HuH-7.5 (cell line): ENCODE measurements at regions not wholly inside any gene's neighbourhood (a gene's known extent, or its start where the extent isn't known, plus 50 kb on each side); places are given as distances from the start of the nearest gene placed in this dataset.
"Not testable (repeated sequence)": the region's sequence is repeated elsewhere in the genome, so short reads cannot be mapped to it uniquely, and the experiment has no call there.

Experiments used
- DNase-seq: peaks from one replicate; pipeline ENCODE4 v3.0.0; 2011; ENCODE audit warnings: low spot score

DNA sequence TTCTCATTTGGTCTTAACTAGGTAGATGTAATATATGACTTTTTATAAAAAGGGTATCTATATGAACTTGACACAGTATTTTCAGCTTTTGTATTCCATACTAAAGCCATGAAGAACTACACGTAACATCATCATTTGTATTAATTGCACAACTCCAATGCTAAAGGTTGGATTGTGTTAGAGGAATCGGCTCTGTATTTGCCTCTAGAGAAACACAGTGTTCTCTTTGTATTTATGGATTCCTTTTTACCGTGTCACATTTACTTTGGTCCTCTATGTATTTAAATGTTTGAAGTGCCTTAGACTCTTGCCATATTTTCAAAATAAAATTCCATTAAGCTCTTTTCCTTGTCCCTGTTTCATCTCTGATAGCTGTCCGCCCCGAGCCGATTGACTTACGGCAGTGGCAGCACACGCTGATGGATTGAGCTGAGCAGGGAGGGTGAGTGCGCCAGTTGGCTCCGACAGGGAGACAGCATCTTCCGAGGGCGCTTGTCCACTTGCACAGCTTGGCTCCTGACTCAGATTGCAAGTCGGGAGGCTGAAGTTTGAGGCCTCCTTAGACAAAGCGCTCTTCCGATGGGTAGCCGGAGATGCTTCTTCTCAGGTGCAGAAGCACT, 95.6 kb upstream of the DMRT1 start:
- DNase-seq, result no peak

DNA sequence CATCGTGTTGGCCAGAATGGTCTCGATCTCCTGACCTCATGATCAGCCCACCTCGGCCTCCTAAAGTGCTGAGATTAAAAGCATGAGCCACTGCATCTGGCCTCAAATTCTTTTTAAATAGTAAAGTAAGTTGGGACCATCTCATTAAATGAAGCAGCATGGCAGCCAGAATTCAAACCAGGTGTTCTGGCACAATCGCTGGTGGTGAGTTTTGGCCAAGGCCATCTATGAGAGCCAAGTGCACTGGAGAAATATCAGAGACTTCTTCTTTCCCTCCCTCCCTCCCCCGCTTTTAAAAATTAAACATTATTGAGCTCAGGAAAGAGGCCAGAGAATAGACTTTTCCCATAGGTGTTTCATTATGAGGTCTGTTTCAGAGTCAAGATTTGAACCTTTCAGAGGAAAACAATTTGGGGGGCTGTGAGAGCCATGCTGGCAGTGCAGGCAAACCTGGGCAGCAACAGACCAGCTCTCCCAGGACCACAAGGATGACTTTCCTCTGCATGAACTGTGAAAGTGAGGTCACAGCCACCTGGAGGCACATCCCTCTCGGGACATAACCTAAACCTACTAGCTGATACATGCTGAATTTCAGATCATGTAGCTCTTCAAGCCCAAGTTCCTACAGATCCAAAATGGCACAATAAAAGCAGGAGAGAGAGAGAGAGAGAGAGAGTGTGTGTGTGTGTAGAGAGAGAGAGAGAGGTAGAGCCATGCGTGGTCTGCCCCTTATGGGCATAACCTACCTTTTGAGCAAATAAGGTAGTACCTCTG, 94.6 kb upstream of the DMRT1 start:
- DNase-seq, result no peak

DNA sequence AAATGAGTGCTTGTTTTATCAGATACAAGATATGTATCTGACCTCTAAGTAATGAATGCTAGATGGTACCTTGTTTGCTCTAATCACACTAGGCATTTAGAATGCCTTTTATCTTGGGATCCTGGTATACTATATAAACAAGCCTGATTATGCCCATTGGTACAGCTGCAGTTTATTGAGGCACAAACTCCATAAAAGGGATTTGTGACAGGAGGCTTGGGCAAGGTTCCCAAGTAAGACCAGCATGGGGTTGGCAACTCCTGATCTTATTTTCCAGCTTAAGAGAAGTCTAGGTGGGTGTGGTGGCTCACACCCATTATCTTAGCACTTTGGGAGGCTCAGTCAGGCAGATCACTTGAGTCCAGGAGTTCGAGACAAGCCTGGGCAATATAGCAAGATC, 93.9 kb upstream of the DMRT1 start:
- no peak for DNase-seq

DNA sequence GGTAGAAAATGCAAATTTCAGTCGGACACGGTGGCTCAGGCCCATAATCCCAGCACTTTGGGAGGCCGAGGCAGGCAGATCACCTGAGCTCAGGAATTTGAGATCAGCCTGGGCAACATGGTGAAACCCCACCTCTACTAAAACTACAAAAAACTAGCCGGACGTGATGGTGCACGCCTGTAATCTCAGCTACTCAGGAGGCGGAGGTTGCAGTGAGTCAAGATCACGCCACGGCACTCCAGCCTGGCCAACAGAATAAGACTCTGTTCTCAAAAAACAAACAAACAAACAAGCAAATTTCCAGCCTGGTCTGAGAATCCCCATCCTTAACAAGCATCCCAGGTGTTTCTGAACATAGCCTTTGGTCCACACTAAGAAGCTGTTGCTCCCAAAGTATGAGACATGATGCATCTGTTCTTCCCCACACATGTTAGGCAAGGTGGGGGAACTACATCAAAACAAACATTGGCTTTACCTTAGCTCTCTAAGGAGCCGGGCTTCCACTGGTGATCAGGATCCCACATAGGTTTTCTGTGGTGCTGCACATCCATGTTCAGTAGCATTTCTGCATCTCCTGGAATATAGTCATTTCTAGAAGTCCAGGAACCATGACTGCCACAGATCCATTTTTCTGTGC, 92.5 kb upstream of the DMRT1 start:
- no peak for DNase-seq

DNA sequence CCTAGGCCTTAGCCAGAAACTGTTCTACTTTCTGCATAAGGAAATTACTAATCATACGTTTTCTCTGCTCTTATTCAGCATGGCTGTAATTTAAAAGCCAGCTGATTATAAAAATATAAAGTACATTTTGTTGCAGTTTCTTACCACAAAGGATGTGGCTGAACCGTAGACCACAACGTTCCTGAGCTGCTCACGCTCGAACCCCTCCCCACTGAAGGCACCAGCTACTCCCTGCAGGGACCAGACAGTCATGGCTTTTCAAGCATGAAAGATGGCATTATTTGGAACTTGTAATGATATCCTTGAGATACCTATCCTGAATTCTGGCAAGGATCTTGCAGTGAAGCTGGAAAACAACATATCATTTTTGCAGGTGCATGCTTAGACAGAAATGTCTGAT, 91.8 kb upstream of the DMRT1 start:
- DNase-seq, result no peak

DNA sequence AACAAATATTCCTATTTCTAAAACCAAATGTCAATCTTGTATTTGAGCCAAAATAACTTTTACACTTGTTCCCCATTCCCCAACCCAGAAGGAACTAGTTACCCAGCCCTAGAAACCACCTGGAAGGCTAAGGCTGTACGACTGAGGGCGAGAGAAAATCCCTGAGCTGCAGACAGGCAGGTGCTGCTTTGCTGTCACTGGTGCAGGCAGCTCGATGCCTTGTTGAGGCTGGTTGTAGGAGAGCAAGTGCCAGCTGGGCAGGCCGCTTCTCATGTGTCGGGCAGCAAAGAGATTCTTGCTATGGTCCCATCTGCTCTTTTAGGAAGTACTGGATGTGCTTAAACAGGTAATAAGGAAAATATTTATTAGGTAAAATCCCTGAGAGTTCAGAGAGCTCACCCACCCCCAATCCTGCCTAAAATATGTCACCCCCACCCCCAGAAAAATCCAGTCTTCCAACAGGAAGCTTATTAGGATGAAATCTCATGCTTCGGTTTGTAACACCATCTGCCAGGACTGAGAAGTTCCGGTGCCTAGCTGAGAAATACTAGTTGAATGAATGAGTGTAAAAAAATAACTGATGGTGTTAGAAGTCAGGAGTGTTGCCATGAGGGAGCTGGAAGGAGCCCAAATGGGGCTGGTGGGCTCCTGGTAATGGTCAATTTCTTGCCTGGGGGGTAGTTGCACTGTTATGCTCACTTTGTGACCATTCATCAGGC, 91.1 kb upstream of the DMRT1 start:
- no peak for DNase-seq

DNA sequence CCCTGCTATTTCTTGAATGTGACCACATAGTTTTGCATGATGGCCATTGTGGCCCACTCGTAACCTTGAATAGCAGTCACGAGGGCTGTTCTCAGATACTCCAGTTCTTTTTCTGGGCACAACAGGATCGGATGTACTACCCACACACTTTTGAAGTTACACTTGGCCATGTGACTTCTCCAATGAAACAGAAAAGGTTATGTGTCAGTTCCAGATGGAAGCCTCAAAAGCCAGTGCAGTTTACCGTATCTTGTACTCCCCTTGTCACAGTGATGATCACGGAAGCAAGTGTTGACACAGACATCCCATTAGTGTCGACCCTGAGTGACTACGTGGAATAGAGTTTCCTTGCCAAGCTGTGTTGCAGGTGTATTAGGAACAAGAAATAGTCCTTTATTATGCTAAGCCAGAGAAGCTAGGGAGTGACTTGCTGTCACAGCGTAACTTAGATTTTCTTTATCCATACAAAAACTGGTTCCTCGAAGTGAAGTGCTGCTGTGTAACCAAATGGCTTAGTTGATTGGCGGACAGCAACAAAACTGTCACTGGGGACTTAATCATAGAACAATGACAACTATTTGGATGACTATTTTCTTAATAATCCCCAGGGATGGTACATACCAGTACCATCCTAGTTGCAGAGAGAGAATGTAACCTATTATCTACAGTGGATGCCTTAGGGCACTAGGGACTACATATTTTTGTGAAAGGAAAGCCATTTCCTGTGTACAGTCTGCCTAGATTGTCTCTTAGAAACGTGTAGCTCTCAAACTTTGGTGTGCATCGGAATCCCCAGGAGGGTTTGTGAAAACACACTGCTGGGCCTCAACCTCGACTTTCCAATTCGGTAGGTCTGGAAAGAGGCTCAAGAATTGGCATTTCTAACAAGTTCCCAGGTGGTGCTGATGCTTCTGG, 90.1 kb upstream of the DMRT1 start:
- no peak for DNase-seq

DNA sequence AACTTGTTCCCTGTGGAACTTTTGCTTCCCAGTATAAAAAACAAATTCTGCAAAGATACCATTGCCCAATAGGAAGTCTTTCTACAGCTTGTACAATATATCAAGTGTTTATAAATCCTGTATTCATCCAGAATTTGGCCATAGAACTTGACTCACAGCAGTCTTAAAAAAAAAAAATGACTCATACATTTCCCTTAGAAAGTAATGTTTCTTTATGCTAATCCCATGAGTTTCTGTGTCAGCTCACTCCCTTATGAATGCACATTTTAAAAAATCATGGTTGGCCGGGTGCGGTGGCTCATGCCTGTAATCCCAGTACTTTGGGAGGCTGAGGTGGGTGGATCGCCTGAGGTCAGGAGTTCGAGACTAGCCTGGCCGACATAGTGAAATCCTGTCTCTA, 89.3 kb upstream of the DMRT1 start:
- DNase-seq, result no peak

DNA sequence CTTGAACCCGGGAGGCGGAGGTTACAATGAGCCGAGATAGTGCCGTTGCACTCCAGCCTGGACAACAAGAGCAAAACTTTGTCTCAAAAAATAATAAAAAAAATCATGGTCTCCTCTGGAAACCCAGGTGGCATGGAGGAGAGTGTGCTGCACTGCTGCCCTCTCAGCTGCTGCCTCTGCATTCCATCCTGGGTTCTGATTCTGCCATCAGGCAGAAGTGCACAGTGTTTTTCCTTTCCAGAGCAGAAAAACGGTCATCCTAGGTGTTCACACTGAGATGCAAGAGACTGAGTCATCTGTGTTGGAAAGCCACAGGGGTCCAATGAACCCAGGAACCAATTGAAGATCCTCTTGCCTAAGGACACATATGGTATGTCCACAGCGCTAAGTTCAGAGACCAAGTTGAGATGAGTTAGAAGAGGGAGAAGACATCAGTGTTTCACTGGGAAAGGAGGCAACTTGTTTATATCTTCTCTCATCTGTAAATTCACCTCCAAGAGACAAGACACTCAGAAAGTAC, 88.8 kb upstream of the DMRT1 start:
- DNase-seq, result no peak

DNA sequence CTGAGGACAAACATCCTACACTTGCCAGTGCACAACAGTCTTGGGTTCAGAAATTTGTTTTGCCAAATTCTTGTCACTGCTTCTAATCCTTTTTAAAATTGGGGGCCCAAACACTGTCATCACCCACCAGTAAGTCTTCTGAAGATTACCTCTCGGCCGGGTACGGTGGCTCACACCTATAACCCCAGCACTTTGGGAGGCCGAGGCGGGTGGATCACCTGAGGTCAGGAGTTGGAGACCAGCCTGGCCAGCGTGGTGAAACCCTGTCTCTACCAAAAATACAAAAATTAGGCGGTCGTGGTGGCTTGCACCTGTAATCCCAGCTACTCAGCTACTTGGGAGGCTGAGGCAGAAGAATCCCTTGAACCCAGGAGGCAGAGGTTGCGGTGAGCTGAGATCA, 87.8 kb upstream of the DMRT1 start:
- not testable (repeated sequence) for DNase-seq

DNA sequence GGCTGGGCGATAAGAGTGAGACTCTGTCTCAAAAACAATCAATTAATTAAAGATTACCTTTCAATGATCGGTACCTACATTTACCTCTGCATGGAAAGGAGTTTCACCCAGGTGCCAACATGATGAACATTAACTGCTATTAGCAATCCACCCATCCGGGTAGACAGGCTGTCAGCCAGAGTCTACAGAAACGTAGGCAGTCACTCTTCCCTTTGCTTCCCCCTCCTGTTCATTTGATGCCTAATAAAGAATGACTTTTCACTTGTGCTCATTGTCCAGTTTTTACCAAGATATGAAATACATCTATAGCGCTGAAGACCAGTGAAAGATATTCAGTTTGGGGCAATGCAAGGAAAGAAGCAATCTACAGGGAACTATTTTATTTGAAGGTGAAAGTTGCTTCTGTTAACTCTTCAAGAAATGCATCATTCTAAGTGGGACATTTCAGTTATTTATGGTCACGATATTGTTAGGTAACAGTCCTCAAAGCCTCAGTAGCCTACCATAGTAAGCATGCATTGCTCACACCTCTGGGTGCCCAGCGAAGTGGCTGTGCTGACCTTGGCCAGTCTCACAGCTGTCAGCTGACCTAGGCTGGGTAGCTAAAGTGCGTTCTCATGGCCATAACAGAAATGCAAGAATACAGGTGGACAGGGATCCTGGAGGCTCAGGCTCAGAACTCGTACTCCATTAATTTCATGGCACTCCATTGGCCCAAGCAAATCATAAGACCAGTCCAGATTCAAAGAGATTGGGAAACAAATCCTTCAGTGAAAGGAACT, 87.2 kb upstream of the DMRT1 start:
- DNase-seq, result no peak

DNA sequence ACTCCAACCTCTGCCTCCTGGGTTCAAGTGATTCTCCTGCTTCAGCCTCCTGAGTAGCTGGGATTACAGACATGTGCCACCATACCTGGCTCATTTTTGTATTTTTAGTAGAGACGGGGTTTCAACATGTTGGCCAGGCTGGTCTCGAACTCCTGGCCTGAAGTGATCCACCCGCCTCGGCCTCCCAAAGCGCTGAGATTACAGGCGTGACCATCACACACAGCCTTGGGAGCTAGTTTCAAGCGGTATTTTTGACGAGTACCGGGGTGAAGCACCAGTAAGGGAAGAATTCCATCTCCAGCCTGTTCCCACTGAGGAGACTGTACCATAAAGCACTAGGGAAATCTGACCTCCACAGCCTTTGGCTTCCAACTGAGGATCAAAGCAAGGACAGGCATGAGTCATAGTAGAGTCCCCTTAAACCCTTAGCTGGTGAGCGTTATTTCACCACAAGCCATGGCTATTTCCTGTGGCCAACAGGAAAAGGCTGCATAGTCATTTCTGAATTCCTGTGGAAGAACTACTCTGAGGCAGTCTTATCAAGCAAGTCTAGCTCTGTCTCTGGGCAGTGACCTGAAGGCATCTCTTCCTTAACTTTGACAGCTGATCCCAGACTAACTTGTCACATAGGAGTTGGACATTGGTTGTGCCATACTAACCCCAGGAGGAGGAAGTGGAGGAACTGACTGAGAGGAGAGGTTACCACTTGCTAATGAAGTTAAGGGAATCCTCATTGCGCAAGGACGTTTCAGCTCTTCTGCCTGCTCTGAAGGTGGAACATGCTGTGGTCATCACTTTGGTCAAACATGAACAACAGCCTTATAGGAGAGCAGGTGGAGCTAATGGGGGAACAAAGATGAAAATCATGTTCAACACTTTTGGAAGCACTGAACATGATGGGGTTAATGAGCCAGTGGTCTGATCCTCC, 85.8 kb upstream of the DMRT1 start:
- no peak for DNase-seq

DNA sequence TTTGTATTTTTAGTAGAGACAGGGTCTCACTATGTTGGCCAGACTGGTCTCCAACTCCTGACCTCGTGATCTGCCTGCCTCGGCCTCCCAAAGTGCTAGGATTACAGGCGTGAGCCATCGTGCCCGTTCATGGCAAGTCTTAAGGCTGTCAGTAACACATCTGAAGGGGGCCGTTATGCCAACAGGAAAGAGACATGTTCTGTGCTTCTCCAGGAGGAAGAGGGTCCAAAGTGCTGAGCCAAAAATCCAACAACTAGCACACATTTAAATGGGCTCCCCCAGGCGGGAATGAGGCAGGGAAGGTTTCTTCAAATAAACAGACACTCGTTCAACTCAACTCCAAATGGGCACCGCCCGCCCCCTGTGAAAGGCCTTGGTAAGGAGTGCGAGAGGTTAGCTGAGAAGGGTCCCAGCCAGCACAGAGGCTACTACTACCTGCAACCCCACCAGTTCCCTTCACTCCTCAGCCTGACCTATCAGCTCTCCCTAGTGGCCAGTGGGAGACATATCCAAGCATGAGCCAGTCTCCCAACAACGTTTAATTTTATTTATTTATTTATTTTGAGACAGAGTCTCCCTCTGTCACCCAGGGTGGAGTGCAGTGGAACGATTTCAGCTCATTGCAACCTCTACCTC, 84.1 kb upstream of the DMRT1 start:
- no peak for DNase-seq

DNA sequence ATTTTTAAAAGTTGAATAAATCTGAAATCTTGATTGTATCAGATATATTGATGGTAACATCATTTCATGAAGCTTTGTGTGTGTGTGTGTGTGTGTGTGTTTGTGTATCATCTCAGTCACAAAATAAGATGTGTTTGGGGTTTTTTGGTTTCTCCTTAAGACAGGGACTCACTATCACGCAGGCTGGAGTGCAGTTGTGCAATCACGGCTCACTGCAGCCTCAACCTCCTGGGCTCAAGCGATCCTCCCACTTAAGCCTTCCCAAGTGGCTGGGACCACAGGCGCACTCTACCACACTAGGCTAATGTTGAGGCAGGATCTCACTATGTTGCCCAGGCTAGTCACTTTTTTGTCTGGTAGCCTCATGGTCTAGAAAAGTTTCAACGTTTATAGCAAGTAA, 83.4 kb upstream of the DMRT1 start:
- no peak for DNase-seq

DNA sequence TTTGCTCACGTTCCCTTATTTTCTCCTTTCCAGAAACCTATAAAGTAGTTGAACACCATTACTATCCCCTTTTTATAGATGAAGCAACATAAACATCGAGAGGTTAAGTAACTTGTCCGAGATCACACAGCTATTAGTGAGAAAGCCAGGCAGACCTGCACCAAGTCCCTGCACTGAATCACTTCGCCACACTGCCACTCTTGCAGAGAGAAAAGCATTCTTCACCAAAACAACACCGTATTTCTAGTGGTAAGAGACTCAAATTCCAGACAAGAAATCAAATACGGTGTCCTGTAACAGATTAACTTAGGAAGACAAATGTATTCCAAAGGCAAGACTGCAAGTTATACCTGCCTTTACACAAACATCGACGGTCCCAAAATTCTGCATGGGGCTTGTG, 82.0 kb upstream of the DMRT1 start:
- DNase-seq, result no peak

DNA sequence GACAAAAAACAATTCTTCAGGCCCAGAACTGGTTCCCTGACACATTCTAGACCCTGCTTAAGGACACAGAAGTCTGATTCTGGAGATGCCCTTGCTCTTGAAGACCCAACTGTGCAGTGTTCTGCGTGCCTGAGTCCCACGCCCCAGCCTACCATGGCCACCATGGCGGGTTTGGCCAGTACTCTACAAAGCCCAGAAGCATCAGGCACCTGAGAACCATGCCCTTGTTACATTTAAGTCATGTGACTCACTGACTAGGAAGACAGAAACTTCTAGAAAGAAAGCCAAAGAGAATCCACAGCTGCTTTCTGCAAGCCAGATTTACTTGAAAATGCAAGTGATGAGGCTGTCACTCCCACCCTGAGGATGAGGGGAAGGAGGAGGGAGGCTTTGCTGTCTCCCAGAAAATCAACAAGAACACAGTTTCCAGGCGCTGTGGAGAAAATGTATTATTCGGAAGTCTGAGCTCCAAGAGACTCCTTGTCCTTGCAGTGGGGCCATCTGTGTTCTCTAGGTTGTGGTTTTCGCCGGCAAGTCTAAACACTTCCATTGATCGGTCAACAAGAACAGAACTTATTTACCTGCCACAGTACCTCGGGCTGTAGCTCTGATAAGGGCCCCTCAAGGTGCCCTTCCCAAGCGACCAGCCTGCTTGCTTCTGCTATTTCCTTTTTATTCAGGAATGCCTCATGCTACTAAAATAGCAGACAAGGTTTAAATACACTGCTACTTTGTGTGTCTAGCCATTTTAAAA, 81.3 kb upstream of the DMRT1 start:
- no peak for DNase-seq

DNA sequence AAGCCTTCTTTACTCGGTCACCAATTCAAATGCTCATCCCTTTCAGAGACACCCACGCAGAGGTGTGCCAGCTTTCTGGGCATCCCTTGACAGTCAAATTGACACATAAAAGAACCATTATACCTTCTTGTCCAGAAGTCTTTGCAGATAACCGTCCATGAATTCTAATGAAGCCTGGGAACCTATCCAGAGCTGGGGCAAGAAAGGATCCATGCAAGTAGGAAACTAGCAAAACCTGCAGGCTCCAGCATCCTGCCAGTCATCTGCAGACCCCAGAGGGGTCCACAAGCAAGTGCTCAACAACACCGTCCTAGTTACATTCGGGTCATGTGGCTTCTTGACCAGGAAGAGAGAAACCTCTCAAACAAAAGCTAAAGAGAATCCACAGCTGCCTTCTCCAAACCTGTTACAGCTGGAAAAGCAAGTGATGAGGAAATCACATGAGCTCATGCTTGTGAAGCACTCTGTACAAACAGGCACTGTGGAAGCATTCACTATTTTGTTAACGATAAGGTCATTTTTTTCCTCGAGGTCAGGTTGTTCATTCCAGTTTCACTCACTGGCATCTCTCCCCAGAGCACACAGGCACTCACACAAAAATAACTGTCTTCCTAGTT, 80.2 kb upstream of the DMRT1 start:
- peak; percentile 21 for DNase-seq
